MM.1S (cell line): ENCODE measurements at regions not wholly inside any gene's neighbourhood (a gene's known extent, or its start where the extent isn't known, plus 50 kb on each side); places are given as distances from the start of the nearest gene placed in this dataset.

ENCODE experiments used
- DNase-seq: peaks from one replicate; pipeline ENCODE4 v3.0.0-alpha.2; 2015
- H2AFZ ChIP-seq: fragments of 300-600 bp; sonication (generic); 2 replicates; pipeline ENCODE4 v1.6.0; 2016; ENCODE audit warnings: antibody characterized with exemption, low read length
- H3F3A ChIP-seq: fragments of 300-600 bp; sonication (generic); 2 replicates; pipeline ENCODE4 v1.6.1; 2016; ENCODE audit warnings: mild to moderate bottlenecking, antibody characterized with exemption, low read length, moderate library complexity, mixed read lengths; ENCODE audit not compliant: insufficient read depth
- H3K27ac ChIP-seq: fragments of 300-600 bp; sonication (generic); 2 replicates; pipeline ENCODE4 v1.5.1; 2016; ENCODE audit warnings: mild to moderate bottlenecking, low read length
- H3K27me3 ChIP-seq: fragments of 300-600 bp; sonication (generic); replicated peaks from 2 replicates; pipeline ENCODE4 v1.6.0; 2016; ENCODE audit warnings: low read length; ENCODE audit not compliant: insufficient read depth
- H3K36me3 ChIP-seq: fragments of 300-600 bp; sonication (generic); replicated peaks from 2 replicates; pipeline ENCODE4 v1.6.1; 2016; ENCODE audit warnings: mild to moderate bottlenecking, low read length, mixed read lengths; ENCODE audit not compliant: insufficient read depth
- H3K4me1 ChIP-seq: fragments of 300-600 bp; sonication (generic); 2 replicates; pipeline ENCODE4 v1.6.1; 2016; ENCODE audit warnings: low read length, mixed read lengths
- H3K4me2 ChIP-seq: fragments of 300-600 bp; sonication (generic); 2 replicates; pipeline ENCODE4 v1.6.0; 2016; ENCODE audit warnings: low read depth, low read length
- H3K4me3 ChIP-seq: fragments of 300-600 bp; sonication (generic); 2 replicates; pipeline ENCODE4 v1.5.1; 2016; ENCODE audit warnings: low read length, mixed read lengths
- H3K79me2 ChIP-seq: fragments of 300-600 bp; sonication (generic); 2 replicates; pipeline ENCODE4 v1.6.1; 2016; ENCODE audit warnings: mixed run types, low read length, mixed read lengths
- H3K9ac ChIP-seq: fragments of 300-600 bp; sonication (generic); 2 replicates; pipeline ENCODE4 v1.6.1; 2016; ENCODE audit warnings: low read length, mixed read lengths
- H3K9me2 ChIP-seq: fragments of 300-600 bp; sonication (generic); replicated peaks from 2 replicates; pipeline ENCODE4 v1.6.1; 2016; ENCODE audit warnings: mild to moderate bottlenecking, low read length, mixed read lengths; ENCODE audit not compliant: insufficient read depth
- H3K9me3 ChIP-seq: fragments of 300-600 bp; sonication (generic); replicated peaks from 2 replicates; pipeline ENCODE4 v1.6.1; 2016; ENCODE audit warnings: mild to moderate bottlenecking, low read length, mixed read lengths; ENCODE audit not compliant: insufficient read depth
- H4K20me1 ChIP-seq: fragments of 300-600 bp; sonication (generic); 2 replicates; pipeline ENCODE4 v1.6.1; 2016; ENCODE audit warnings: mild to moderate bottlenecking, low read length, moderate library complexity, mixed read lengths; ENCODE audit not compliant: insufficient read depth
- CTCF ChIP-seq: fragments of 300-600 bp; sonication (generic); IDR thresholded peaks from 2 replicates; pipeline ENCODE4 v1.5.1; 2016; ENCODE audit warnings: antibody characterized with exemption, low read length, mixed read lengths
- EZH2 ChIP-seq: fragments of 300-600 bp; sonication (generic); optimal IDR thresholded peaks from 2 replicates; pipeline ENCODE3; 2017; ENCODE audit warnings: low read depth, mild to moderate bottlenecking, antibody characterized with exemption, low read length, mixed read lengths
- EZH2phosphoT487 ChIP-seq: fragments of 300-600 bp; sonication (generic); IDR thresholded peaks from 2 replicates; pipeline ENCODE4 v1.6.1; 2018; ENCODE audit warnings: antibody characterized with exemption, low read length

- no peak for DNase-seq
- H3K36me3 ChIP-seq = no peaks in the 10 kb centered on the region
- H3K9me2 ChIP-seq = no peaks in the 10 kb centered on the region
- no peaks in the 10 kb centered on the region for H3K4me1 ChIP-seq
- no peaks in the 10 kb centered on the region for H4K20me1 ChIP-seq
- H3K27ac ChIP-seq = no peak overlapping the region
- no peak overlapping the region for H3K4me2 ChIP-seq
- H3K9me3 ChIP-seq = no peaks in the 10 kb centered on the region
- no peaks in the 10 kb centered on the region for H3F3A ChIP-seq
- no peaks in the 10 kb centered on the region for H3K27me3 ChIP-seq
- no peaks in the 10 kb centered on the region for H3K79me2 ChIP-seq
- H2AFZ ChIP-seq = no peak overlapping the region
- TF ChIP-seq EZH2 (no peak), EZH2phosphoT487 (no peak), CTCF (no peak)
- no peak overlapping the region for H3K4me3 ChIP-seq
- no peak overlapping the region for H3K9ac ChIP-seq
Observed at GRCh38 chr13:89950225-89950624, 1397.3 kb upstream of the MIR17HG start.

GRCh38 chr13:89951341-89951740, 1396.1 kb upstream of the MIR17HG start:
- H3F3A ChIP-seq = no peaks in the 10 kb centered on the region
- H3K9me3 ChIP-seq = no peaks in the 10 kb centered on the region
- H3K9me2 ChIP-seq = no peaks in the 10 kb centered on the region
- no peaks in the 10 kb centered on the region for H3K36me3 ChIP-seq
- H3K79me2 ChIP-seq = no peaks in the 10 kb centered on the region
- no peak for DNase-seq
- no peak overlapping the region for H3K9ac ChIP-seq
- TF ChIP-seq EZH2phosphoT487 (no peak), EZH2 (no peak), CTCF (no peak)
- H3K4me1 ChIP-seq = no peaks in the 10 kb centered on the region
- H3K27ac ChIP-seq = no peak overlapping the region
- H3K4me2 ChIP-seq = no peak overlapping the region
- H3K4me3 ChIP-seq = no peak overlapping the region
- H2AFZ ChIP-seq = no peak overlapping the region
- no peaks in the 10 kb centered on the region for H4K20me1 ChIP-seq
- no peaks in the 10 kb centered on the region for H3K27me3 ChIP-seq

GRCh38 chr13:89953581-89953980, 1393.9 kb upstream of the MIR17HG start:
- TF ChIP-seq EZH2phosphoT487 (no peak), CTCF (no peak), EZH2 (no peak)

More at GRCh38 chr13:89953581-89953980, 1393.9 kb upstream of the MIR17HG start:
- Histone ChIP-seq H3K79me2 (no peaks in the 10 kb centered on the region), H3K9ac (no peak overlapping the region), H2AFZ (no peak overlapping the region), H3K4me1 (no peaks in the 10 kb centered on the region), H3K27ac (no peak overlapping the region), H3K4me2 (no peak overlapping the region), H3K9me2 (no peaks in the 10 kb centered on the region), H4K20me1 (no peaks in the 10 kb centered on the region), H3K36me3 (no peaks in the 10 kb centered on the region), H3K4me3 (no peak overlapping the region), H3K9me3 (no peaks in the 10 kb centered on the region), H3F3A (no peaks in the 10 kb centered on the region), H3K27me3 (no peaks in the 10 kb centered on the region)
- DNase-seq = no peak
